H1 (cell line): ENCODE measurements at regions not wholly inside any gene's neighbourhood (a gene's known extent, or its start where the extent isn't known, plus 50 kb on each side); places are given as distances from the start of the nearest gene placed in this dataset.

Source experiments
- CTCF ChIA-PET: fragments of 300-600 bp; sonication (Branson Sonifier 250); formaldehyde crosslinking; loops from one replicate; lab custom pipeline; 2021; ENCODE audit not compliant: partially characterized antibody; lab: Charles Lee
- POLR2A ChIA-PET: fragments of 300-600 bp; sonication (Branson Sonifier 250); formaldehyde crosslinking; loops from one replicate; lab custom pipeline; 2021; ENCODE audit warnings: inconsistent platforms; ENCODE audit not compliant: partially characterized antibody; lab: Charles Lee
- DNase-seq, 2 experiments: peaks; one replicate each; pipeline versions ENCODE4 v3.0.0 to v3.0.0-alpha.2; 2010 to 2022; ENCODE audit warnings: low spot score in 2 of 2, low read depth in 1 of 2, mixed read lengths in 1 of 2
- FAIRE-seq: peaks from 2 replicates; lab custom pipeline; 2011; peaks lifted over from hg19 to GRCh38; lab: Jason Lieb, UNC
- H2AFZ ChIP-seq: 2 replicates; pipeline ENCODE4 v1.8.1; 2012; ENCODE audit warnings: low read length, inconsistent platforms
- H2AK5ac ChIP-seq: 2 replicates; pipeline ENCODE4 v1.6.1; 2013; ENCODE audit warnings: low read depth, low read length
- H2BK120ac ChIP-seq: replicated peaks from 2 replicates; pipeline ENCODE3; 2013; ENCODE audit warnings: low read depth, low read length, inconsistent platforms
- H2BK12ac ChIP-seq: 2 replicates; pipeline ENCODE4 v1.6.1; 2013; ENCODE audit warnings: low read depth, low read length
- H2BK15ac ChIP-seq: 2 replicates; pipeline ENCODE4 v1.6.1; 2013; ENCODE audit warnings: low read length
- H2BK20ac ChIP-seq: 2 replicates; pipeline ENCODE4 v1.6.1; 2013; ENCODE audit warnings: low read length
- H2BK5ac ChIP-seq: 2 replicates; pipeline ENCODE4 v1.6.1; 2013; ENCODE audit warnings: low read depth, low read length
- H3K14ac ChIP-seq: 2 replicates; pipeline ENCODE4 v1.6.1; 2013; ENCODE audit warnings: inconsistent platforms; ENCODE audit not compliant: insufficient read length
- H3K18ac ChIP-seq: 2 replicates; pipeline ENCODE4 v1.6.1; 2013; ENCODE audit warnings: low read length; ENCODE audit errors: extremely low read depth
- H3K23ac ChIP-seq: 2 replicates; pipeline ENCODE4 v1.6.1; 2013; ENCODE audit warnings: inconsistent platforms; ENCODE audit not compliant: insufficient read length
- H3K23me2 ChIP-seq: 2 replicates; pipeline ENCODE4 v1.6.1; 2013; ENCODE audit warnings: low read depth, low read length
- H3K27ac ChIP-seq: 2 replicates; pipeline ENCODE4 v1.6.1; 2011; ENCODE audit warnings: low read depth, low read length, inconsistent platforms
- H3K27me3 ChIP-seq, 4 experiments: replicated peaks in 1 of 4; 1 replicate in 1 of 4; 2 replicates in 3 of 4; pipeline versions ENCODE4 v1.6.1 to v1.8.1; 2011 to 2013; ENCODE audit warnings: low read length in 3 of 4, mild to moderate bottlenecking in 3 of 4, inconsistent platforms in 2 of 4, mixed read lengths in 2 of 4, moderate library complexity in 1 of 4; ENCODE audit not compliant: control insufficient read depth in 3 of 4, insufficient read depth in 3 of 4; ENCODE audit errors: extremely low read depth in 1 of 4
- H3K36me3 ChIP-seq, 4 experiments: 2 replicates each; pipeline versions ENCODE4 v1.6.1 to v1.8.1; 2011 to 2013; ENCODE audit warnings: mild to moderate bottlenecking in 4 of 4, low read length in 3 of 4, moderate library complexity in 2 of 4, control low read depth in 1 of 4, inconsistent platforms in 1 of 4; ENCODE audit not compliant: insufficient read depth in 4 of 4, control insufficient read depth in 2 of 4
- H3K4ac ChIP-seq: replicated peaks from 2 replicates; pipeline ENCODE3; 2013; ENCODE audit warnings: low read length, low read depth, mixed read lengths, inconsistent platforms; ENCODE audit not compliant: insufficient read length
- H3K4me1 ChIP-seq, 4 experiments: replicated peaks in 1 of 4; 1 replicate in 1 of 4; 2 replicates in 3 of 4; pipeline versions ENCODE4 v1.6.1 to v1.8.1; 2011 to 2013; ENCODE audit warnings: low read length in 3 of 4, inconsistent platforms in 2 of 4, mixed read lengths in 1 of 4; ENCODE audit not compliant: insufficient read depth in 4 of 4, control insufficient read depth in 3 of 4
- H3K4me2 ChIP-seq, 2 experiments: 2 replicates each; pipeline versions ENCODE4 v1.6.1 to v1.8.1; 2011 to 2013; ENCODE audit warnings: low read depth in 2 of 2, low read length in 2 of 2, control low read depth in 1 of 2, inconsistent platforms in 1 of 2, mild to moderate bottlenecking in 1 of 2; ENCODE audit not compliant: insufficient read depth in 1 of 2
- H3K4me3 ChIP-seq, 4 experiments: fragments of 200-600, 300-600 bp in 1 of 4; sonication (generic), shearing (Covaris generic), sonication (Bioruptor Twin) in 1 of 4; 2 replicates each; pipeline versions ENCODE4 v1.5.1 to v1.8.1; 2011 to 2016; ENCODE audit warnings: low read length in 4 of 4, low read depth in 3 of 4, control low read depth in 2 of 4, inconsistent platforms in 2 of 4, mild to moderate bottlenecking in 2 of 4, mixed read lengths in 1 of 4, moderate library complexity in 1 of 4; ENCODE audit not compliant: insufficient read depth in 2 of 4; ENCODE audit errors: extremely low read depth in 1 of 4
- H3K56ac ChIP-seq: replicated peaks from 2 replicates; pipeline ENCODE3; 2013; ENCODE audit warnings: low read depth, mild to moderate bottlenecking, mixed read lengths, low read length, inconsistent platforms; ENCODE audit not compliant: insufficient read length
- H3K79me1 ChIP-seq: 2 replicates; pipeline ENCODE4 v1.6.1; 2013; ENCODE audit warnings: low read depth, low read length, control low read depth
- H3K79me2 ChIP-seq, 2 experiments: 2 replicates each; pipeline versions ENCODE4 v1.6.1 to v1.8.1; 2012 to 2013; ENCODE audit warnings: low read length in 2 of 2, mild to moderate bottlenecking in 2 of 2, inconsistent platforms in 1 of 2; ENCODE audit not compliant: insufficient read depth in 2 of 2, control insufficient read depth in 1 of 2
- H3K9ac ChIP-seq, 4 experiments: replicated peaks in 1 of 4; 1 replicate in 1 of 4; 2 replicates in 3 of 4; pipeline versions ENCODE4 v1.6.1 to v1.8.1; 2011 to 2013; ENCODE audit warnings: low read depth in 3 of 4, low read length in 3 of 4, control low read depth in 2 of 4, mild to moderate bottlenecking in 2 of 4, moderate library complexity in 2 of 4, inconsistent platforms in 1 of 4; ENCODE audit errors: extremely low read depth in 1 of 4
- H3K9me3 ChIP-seq, 2 experiments: 2 replicates each; pipeline versions ENCODE4 v1.6.1 to v1.8.1; 2012 to 2013; ENCODE audit warnings: mild to moderate bottlenecking in 2 of 2, moderate library complexity in 2 of 2, control low read depth in 1 of 2, inconsistent platforms in 1 of 2, low read depth in 1 of 2, low read length in 1 of 2, mixed read lengths in 1 of 2; ENCODE audit not compliant: insufficient read depth in 2 of 2
- H4K20me1 ChIP-seq, 2 experiments: replicated peaks in 1 of 2; 2 replicates each; pipeline versions ENCODE3 to v1.8.1; 2011 to 2013; ENCODE audit warnings: inconsistent platforms in 2 of 2, low read length in 2 of 2, mild to moderate bottlenecking in 1 of 2; ENCODE audit not compliant: insufficient read depth in 2 of 2, control insufficient read depth in 1 of 2
- H4K5ac ChIP-seq: 2 replicates; pipeline ENCODE4 v1.6.1; 2013; ENCODE audit warnings: low read length, low read depth, mixed read lengths, inconsistent platforms; ENCODE audit not compliant: insufficient read length
- H4K8ac ChIP-seq: 2 replicates; pipeline ENCODE4 v1.8.0; 2013; ENCODE audit warnings: mild to moderate bottlenecking, moderate library complexity, low read length, inconsistent platforms; ENCODE audit not compliant: insufficient read depth; ENCODE audit errors: extremely low read depth
- H4K91ac ChIP-seq: replicated peaks from 2 replicates; pipeline ENCODE3; 2013; ENCODE audit warnings: low read length, mixed read lengths, inconsistent platforms; ENCODE audit not compliant: insufficient read length
- CEBPB ChIP-seq: IDR thresholded peaks from 2 replicates; pipeline ENCODE4 v1.6.1; 2012; ENCODE audit warnings: low read depth, low read length
- WGBS, 2 experiments: shearing (Covaris generic) in 1 of 2; methylation state at CpG; one replicate each; pipeline versions ENCODE4 v1.1.6 to v1.1.7; 2013 to 2015; ENCODE audit warnings: low lambda C conversion rate in 2 of 2, mixed read lengths in 2 of 2, inconsistent platforms in 1 of 2, low coverage in 1 of 2, missing lambda C conversion rate in 1 of 2; ENCODE audit not compliant: insufficient replicate concordance in 2 of 2, insufficient coverage in 1 of 2, insufficient read length in 1 of 2; ENCODE audit errors: extremely low coverage in 1 of 2, missing lambda C conversion rate in 1 of 2; 5-methylcytosine and 5-hydroxymethylcytosine counted together

DNA sequence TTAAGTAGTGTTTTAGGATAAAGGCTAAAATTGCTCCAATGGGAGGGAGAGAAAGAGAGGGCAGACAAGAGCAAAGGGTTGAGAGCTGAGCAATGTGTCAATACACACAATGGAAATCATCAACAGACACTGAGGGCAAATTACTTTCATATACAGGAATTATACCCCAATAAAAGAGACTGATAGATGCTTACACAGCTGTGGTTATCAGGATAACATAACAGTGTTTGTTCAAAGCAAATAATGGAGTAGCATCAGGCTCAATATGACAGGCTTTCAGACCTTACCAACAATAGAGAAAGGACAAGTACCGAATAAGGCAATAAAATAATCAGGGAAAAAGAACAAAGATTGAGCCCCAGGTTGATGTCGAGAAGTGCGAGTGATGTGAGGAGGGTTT is 53.4 kb upstream of the DIO2 start:
- 87% methylated on average over 3 of the region's 3 CpGs; no CpG with 5 or more reads in 1 of the 2 experiments for WGBS, 2 experiments

More for the DNA sequence above, 53.4 kb upstream of the DIO2 start:
- H3K4ac ChIP-seq = no peak overlapping the region
- no peak overlapping the region for H2BK120ac ChIP-seq
- H3K23me2 ChIP-seq = no peaks in the 10 kb centered on the region
- H4K20me1 ChIP-seq = no peaks in the 10 kb centered on the region
- no peak overlapping the region for H4K5ac ChIP-seq
- no peaks in the 10 kb centered on the region for H3K4me1 ChIP-seq
- no peak overlapping the region for H2BK12ac ChIP-seq
- H2AFZ ChIP-seq = no peak overlapping the region
- CTCF ChIA-PET = no interaction called here
- H2AK5ac ChIP-seq = no peak overlapping the region
- no peak overlapping the region for H2BK5ac ChIP-seq
- no peak overlapping the region for H3K9ac ChIP-seq
- H3K27ac ChIP-seq = no peak overlapping the region
- H4K91ac ChIP-seq = no peak overlapping the region
- DNase-seq (no peak), FAIRE-seq (no peak)
- H3K9me3 ChIP-seq = no peaks in the 10 kb centered on the region
- no peak overlapping the region for H3K18ac ChIP-seq
- no peak overlapping the region for H3K14ac ChIP-seq
- no peak overlapping the region for H2BK20ac ChIP-seq
- no peak for TF ChIP-seq CEBPB
- no peak overlapping the region for H4K8ac ChIP-seq
- no peak overlapping the region for H3K56ac ChIP-seq
- no peaks in the 10 kb centered on the region for H3K27me3 ChIP-seq
- H3K4me2 ChIP-seq = no peak overlapping the region
- POLR2A ChIA-PET = no interaction called here
- no peaks in the 10 kb centered on the region for H3K36me3 ChIP-seq
- H3K79me1 ChIP-seq = no peaks in the 10 kb centered on the region
- no peak overlapping the region for H2BK15ac ChIP-seq
- H3K23ac ChIP-seq = no peak overlapping the region
- no peaks in the 10 kb centered on the region for H3K79me2 ChIP-seq
- no peak overlapping the region for H3K4me3 ChIP-seq
